Thyroid gland (tissue), 4 donors: ENCODE measurements at regions not wholly inside any gene's neighbourhood (a gene's known extent, or its start where the extent isn't known, plus 50 kb on each side); places are given as distances from the start of the nearest gene placed in this dataset.

Experiments
- DNase-seq, 2 donors: peaks; one replicate each; pipeline ENCODE4 v3.0.0-alpha.2; 2019
- H3K27ac ChIP-seq, 3 donors: fragments of 200-600 bp; sonication (generic); 1 replicate in 2 of 3; 2 replicates in 1 of 3; pipeline ENCODE4 v1.5.1; 2016 to 2019; ENCODE audit warnings: mild to moderate bottlenecking in 1 of 3, moderate library complexity in 1 of 3
- H3K27me3 ChIP-seq: fragments of 200-600 bp; sonication (generic); one replicate; pipeline ENCODE4 v1.5.1; 2019
- H3K36me3 ChIP-seq, 2 donors: fragments of 200-600 bp; sonication (generic); one replicate each; pipeline ENCODE4 v1.5.1; 2016 to 2019
- H3K4me1 ChIP-seq, 2 donors: fragments of 200-600 bp; sonication (generic); one replicate each; pipeline ENCODE4 v1.5.1; 2017 to 2019
- H3K4me3 ChIP-seq, 3 donors: fragments of 200-600 bp; sonication (generic); replicated peaks in 1 of 3; 1 replicate in 2 of 3; 2 replicates in 1 of 3; pipeline ENCODE4 v1.5.1; 2016; ENCODE audit warnings: mild to moderate bottlenecking in 1 of 3
- H3K9me3 ChIP-seq: fragments of 200-600 bp; sonication (generic); one replicate; pipeline ENCODE4 v1.5.1; 2017
- POLR2A ChIP-seq, 2 donors: fragments of 450-650 bp; IDR thresholded peaks; one replicate each; pipeline ENCODE4 v1.6.1; 2017; ENCODE audit warnings: antibody characterized with exemption in 2 of 2, mild to moderate bottlenecking in 2 of 2, moderate library complexity in 1 of 2
- WGBS, 2 donors: methylation state at CpG; one replicate each; pipeline ENCODE4 v1.1.5; 2017; 5-methylcytosine and 5-hydroxymethylcytosine counted together
- intact Hi-C: fragments of 100-400 bp; cut with DNase I; formaldehyde crosslinking; loops from one replicate; pipeline ENCODE4 v1.15.1; 2023
- TF ChIP-seq, protein P1 (sequence below), 6 experiments: fragments of 200-600 bp in 3 of 6; fragments of 450-650 bp in 3 of 6; sonication (generic) in 3 of 6; IDR thresholded peaks; one replicate each; pipeline ENCODE4 v1.5.1; 2016 to 2019; ENCODE audit warnings: antibody characterized with exemption in 6 of 6, mild to moderate bottlenecking in 2 of 6, inconsistent platforms in 1 of 6, moderate library complexity in 1 of 6

DNA sequence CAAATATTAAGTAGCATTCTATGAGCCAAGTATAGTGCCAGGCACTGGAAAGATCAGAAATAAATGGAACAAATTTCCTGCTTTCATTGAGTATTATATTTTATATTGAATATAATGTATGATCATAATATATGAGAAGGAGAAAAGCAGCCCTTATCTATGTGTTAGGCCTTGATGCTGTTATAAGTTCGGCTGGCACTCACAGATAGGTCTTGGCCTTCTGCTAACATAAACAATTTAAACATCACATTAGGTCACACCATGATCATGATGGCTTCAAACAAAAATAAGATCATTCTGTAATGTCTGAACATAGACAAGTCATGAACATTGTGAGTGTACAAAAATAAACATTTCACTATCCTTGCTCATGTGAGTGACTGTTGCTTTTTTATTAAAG, 584.0 kb upstream of the ZNF385D start:
- Histone ChIP-seq H3K27me3 (no peaks in the 10 kb centered on the region), H3K27ac (no peak overlapping the region), H3K4me3 (no peak overlapping the region), H3K4me1 (no peaks in the 10 kb centered on the region), H3K36me3 (no peaks in the 10 kb centered on the region), H3K9me3 (no peaks in the 10 kb centered on the region)
- no peak for DNase-seq
- no peak for TF ChIP-seq POLR2A (IDR thresholded peaks at IDR 0.05)
- TF ChIP-seq, protein P1, sequence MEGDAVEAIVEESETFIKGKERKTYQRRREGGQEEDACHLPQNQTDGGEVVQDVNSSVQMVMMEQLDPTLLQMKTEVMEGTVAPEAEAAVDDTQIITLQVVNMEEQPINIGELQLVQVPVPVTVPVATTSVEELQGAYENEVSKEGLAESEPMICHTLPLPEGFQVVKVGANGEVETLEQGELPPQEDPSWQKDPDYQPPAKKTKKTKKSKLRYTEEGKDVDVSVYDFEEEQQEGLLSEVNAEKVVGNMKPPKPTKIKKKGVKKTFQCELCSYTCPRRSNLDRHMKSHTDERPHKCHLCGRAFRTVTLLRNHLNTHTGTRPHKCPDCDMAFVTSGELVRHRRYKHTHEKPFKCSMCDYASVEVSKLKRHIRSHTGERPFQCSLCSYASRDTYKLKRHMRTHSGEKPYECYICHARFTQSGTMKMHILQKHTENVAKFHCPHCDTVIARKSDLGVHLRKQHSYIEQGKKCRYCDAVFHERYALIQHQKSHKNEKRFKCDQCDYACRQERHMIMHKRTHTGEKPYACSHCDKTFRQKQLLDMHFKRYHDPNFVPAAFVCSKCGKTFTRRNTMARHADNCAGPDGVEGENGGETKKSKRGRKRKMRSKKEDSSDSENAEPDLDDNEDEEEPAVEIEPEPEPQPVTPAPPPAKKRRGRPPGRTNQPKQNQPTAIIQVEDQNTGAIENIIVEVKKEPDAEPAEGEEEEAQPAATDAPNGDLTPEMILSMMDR (IDR thresholded peaks at IDR 0.05): no peak
- intact Hi-C loops: no loop called here
- 80 to 82% methylated on average over 1 of the region's 1 CpG for WGBS, 2 donors

DNA sequence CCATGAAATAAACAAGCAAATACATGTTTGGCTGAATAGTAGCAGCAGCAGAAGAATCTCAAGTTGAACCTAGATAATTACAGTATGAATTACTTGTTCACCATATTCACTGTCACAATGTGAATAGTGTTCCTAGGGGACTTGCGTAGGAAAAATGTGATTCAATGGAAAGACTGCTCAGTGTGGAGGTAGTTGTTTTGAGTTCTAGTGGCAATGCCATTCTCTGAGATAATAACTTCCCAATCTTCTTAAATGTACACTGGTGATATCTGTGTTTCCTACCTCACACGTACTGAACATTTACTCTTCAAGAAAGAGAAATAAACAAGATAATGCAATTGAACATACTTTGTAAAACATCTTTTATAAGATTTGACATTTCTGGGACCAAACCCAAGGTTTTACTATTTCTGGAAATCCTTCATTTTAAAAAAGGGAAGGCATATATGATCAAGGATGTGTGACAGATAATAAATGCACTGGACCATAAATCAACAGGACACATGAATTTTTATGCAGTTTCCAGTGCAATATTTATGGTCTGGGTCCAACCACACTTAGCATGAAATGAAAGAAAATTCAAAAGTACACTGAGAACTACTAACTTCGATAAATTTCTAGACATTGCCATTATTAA, 598.3 kb upstream of the ZNF385D start:
- Histone ChIP-seq H3K27me3 (no peaks in the 10 kb centered on the region), H3K4me3 (no peak overlapping the region), H3K36me3 (no peaks in the 10 kb centered on the region), H3K9me3 (no peaks in the 10 kb centered on the region), H3K27ac (no peak overlapping the region), H3K4me1 (no peaks in the 10 kb centered on the region)
- no peak for DNase-seq
- TF ChIP-seq, protein P1 (IDR thresholded peaks at IDR 0.05): no peak
- no peak for TF ChIP-seq POLR2A (IDR thresholded peaks at IDR 0.05)
- WGBS, 2 donors: 69 to 77% methylated on average over 3 of the region's 3 CpGs
- intact Hi-C loops: no loop called here

DNA sequence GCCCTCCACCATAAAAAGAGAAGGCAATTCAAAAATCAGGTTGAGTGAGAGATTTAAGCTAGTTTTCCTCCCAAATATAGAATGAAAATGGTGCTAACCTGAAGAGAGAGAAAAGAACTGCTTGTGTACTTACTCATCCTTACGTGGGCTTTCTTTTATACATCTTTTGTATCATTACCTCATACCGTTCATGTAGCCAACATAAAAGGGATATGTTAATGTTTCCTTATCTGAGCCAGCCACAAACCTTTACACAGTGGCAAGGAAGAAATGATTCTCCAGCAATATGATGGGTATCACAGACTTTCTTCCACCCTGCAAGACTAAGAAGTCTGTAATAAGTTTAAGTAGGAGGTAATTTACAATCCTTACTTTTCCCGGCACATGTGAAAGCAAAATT, 600.8 kb upstream of the ZNF385D start:
- TF ChIP-seq POLR2A (IDR thresholded peaks at IDR 0.05): no peak
- TF ChIP-seq, protein P1 (IDR thresholded peaks at IDR 0.05): no peak
- DNase-seq: no peak
- no peaks in the 10 kb centered on the region for H3K4me1 ChIP-seq
- WGBS, 2 donors: 83 to 88% methylated on average over 3 of the region's 3 CpGs
- intact Hi-C loops: no loop called here
- no peaks in the 10 kb centered on the region for H3K27me3 ChIP-seq
- no peaks in the 10 kb centered on the region for H3K36me3 ChIP-seq
- H3K4me3 ChIP-seq: no peak overlapping the region
- no peaks in the 10 kb centered on the region for H3K9me3 ChIP-seq
- H3K27ac ChIP-seq: no peak overlapping the region

- H3K27ac ChIP-seq: no peak overlapping the region
- no peaks in the 10 kb centered on the region for H3K4me1 ChIP-seq
- H3K36me3 ChIP-seq: no peaks in the 10 kb centered on the region
- 73 to 89% methylated on average over 1 of the region's 1 CpG for WGBS, 2 donors
- H3K27me3 ChIP-seq: no peaks in the 10 kb centered on the region
- no peak overlapping the region for H3K4me3 ChIP-seq
- no peak for TF ChIP-seq POLR2A (IDR thresholded peaks at IDR 0.05)
- TF ChIP-seq, protein P1 (IDR thresholded peaks at IDR 0.05): no peak
- DNase-seq: no peak
- no peaks in the 10 kb centered on the region for H3K9me3 ChIP-seq
- intact Hi-C loops: no loop called here
Observed at GRCh38 chr3:22353126-22353525, 602.1 kb upstream of the ZNF385D start.

GRCh38 chr3:22358334-22358733, 607.3 kb upstream of the ZNF385D start:
- H3K27ac ChIP-seq: no peak overlapping the region
- no peaks in the 10 kb centered on the region for H3K36me3 ChIP-seq
- no peak for DNase-seq
- no peaks in the 10 kb centered on the region for H3K4me1 ChIP-seq
- TF ChIP-seq, protein P1 (IDR thresholded peaks at IDR 0.05): no peak
- no peak for TF ChIP-seq POLR2A (IDR thresholded peaks at IDR 0.05)
- 93 to 97% methylated on average over 1 of the region's 1 CpG for WGBS, 2 donors
- no peak overlapping the region for H3K4me3 ChIP-seq
- intact Hi-C loops: no loop called here
- no peaks in the 10 kb centered on the region for H3K9me3 ChIP-seq
- H3K27me3 ChIP-seq: no peaks in the 10 kb centered on the region
